DMS114 treated with DMSO at 0.1 percent for 48 hours (cell line): ENCODE measurements at regions not wholly inside any gene's neighbourhood (a gene's known extent, or its start where the extent isn't known, plus 50 kb on each side); places are given as distances from the start of the nearest gene placed in this dataset.

ENCODE experiments used
- DNase-seq: peaks from one replicate; lab custom pipeline; 2025; ENCODE audit not compliant: unreplicated experiment; lab: John Stamatoyannopoulos, UW

- no peak for DNase-seq
Measured at GRCh38 chr10:44244745-44245600, 139.9 kb downstream of the CXCL12 start.

GRCh38 chr10:44243851-44244510 is 140.9 kb downstream of the CXCL12 start:
- DNase-seq, result no peak

GRCh38 chr10:44242826-44243225 is 142.1 kb downstream of the CXCL12 start:
- no peak for DNase-seq

GRCh38 chr10:44242091-44242490 is 142.8 kb downstream of the CXCL12 start:
- no peak for DNase-seq

GRCh38 chr10:44240584-44241205 is 144.2 kb downstream of the CXCL12 start:
- DNase-seq, result no peak

GRCh38 chr10:44238212-44238611 is 146.7 kb downstream of the CXCL12 start:
- DNase-seq, result no peak

GRCh38 chr10:44237364-44238049 is 147.4 kb downstream of the CXCL12 start:
- no peak for DNase-seq

- DNase-seq, result no peak
Measured at GRCh38 chr10:44235363-44235762, 149.5 kb downstream of the CXCL12 start.

- no peak for DNase-seq
Measured at GRCh38 chr10:44234483-44234875, 150.4 kb downstream of the CXCL12 start.

GRCh38 chr10:44233561-44234482 is 151.1 kb downstream of the CXCL12 start:
- no peak for DNase-seq

GRCh38 chr10:44217274-44217820 is 167.6 kb downstream of the CXCL12 start:
- DNase-seq, result no peak

GRCh38 chr10:44216073-44216472 is 168.8 kb downstream of the CXCL12 start:
- DNase-seq, result no peak

- no peak for DNase-seq
Measured at GRCh38 chr10:44209811-44210210, 175.1 kb downstream of the CXCL12 start.

- DNase-seq, result no peak
Measured at GRCh38 chr10:44207160-44207559, 177.7 kb downstream of the CXCL12 start.

GRCh38 chr10:44206127-44206818 is 178.6 kb downstream of the CXCL12 start:
- DNase-seq, result no peak

GRCh38 chr10:44205067-44205466 is 179.8 kb downstream of the CXCL12 start:
- DNase-seq, result no peak

GRCh38 chr10:44203535-44203934 is 181.4 kb downstream of the CXCL12 start:
- no peak for DNase-seq

- DNase-seq, result no peak
Measured at GRCh38 chr10:44202952-44203351, 181.9 kb downstream of the CXCL12 start.

GRCh38 chr10:44201656-44202055 is 183.2 kb downstream of the CXCL12 start:
- DNase-seq, result no peak
